Glomerular visceral epithelial cell (primary cell): ENCODE measurements at regions not wholly inside any gene's neighbourhood (a gene's known extent, or its start where the extent isn't known, plus 50 kb on each side); places are given as distances from the start of the nearest gene placed in this dataset.

Experiments
- DNase-seq: peaks from one replicate; pipeline ENCODE4 v3.0.0-alpha.2; 2016; ENCODE audit errors: extremely low spot score

GRCh38 chr11:123304828-123305466 is 109.9 kb upstream of the CLMP start:
- DNase-seq: no peak

GRCh38 chr11:123303924-123304323 is 108.9 kb upstream of the CLMP start:
- DNase-seq: no peak

DNA sequence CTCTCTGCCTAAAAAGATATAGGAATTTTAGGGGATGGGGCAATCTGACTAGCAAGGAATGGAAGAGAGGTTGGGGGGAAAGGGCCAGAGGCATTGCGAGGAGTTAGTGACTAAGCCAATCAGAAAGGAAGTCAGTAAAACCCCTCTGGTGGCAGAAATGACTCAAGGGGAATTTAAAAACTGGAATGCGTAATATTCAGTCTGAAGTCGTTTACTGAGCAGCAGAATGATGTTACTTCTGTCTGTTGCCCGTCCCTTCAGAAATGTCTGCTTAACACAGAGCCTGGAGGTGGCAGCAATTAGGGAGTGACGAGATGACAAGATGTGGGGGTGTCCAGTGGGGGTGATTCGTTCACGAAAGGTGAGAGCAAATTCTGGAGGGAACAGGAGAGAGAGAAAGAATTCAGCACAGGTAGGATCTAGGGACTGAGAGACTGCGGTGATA is 107.7 kb upstream of the CLMP start:
- no peak for DNase-seq

- peak; percentile 21 for DNase-seq
Measured at GRCh38 chr11:123301696-123302400, 106.8 kb upstream of the CLMP start.

- no peak for DNase-seq
Measured at GRCh38 chr11:123301013-123301591, 106.1 kb upstream of the CLMP start.

DNA sequence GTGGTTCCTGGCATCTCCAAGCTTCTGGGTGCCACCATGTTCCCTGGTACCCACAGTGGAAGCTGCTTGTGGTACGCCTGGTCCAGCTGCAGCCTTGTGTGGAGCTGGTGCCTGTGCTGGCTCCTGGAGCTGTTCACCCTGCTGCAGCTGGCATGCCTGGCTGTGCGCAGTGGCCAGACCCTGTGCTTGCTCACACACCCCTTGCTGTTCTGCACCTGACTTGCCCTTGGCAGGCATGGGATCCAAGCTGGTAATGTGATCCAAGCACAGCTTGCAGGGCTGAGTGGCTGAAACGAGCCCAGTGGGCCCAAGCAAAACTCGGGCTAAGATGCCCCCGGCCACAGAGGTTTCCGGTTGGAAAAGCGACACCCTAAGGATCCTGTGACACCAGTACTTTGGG is 104.7 kb upstream of the CLMP start:
- DNase-seq: no peak

DNA sequence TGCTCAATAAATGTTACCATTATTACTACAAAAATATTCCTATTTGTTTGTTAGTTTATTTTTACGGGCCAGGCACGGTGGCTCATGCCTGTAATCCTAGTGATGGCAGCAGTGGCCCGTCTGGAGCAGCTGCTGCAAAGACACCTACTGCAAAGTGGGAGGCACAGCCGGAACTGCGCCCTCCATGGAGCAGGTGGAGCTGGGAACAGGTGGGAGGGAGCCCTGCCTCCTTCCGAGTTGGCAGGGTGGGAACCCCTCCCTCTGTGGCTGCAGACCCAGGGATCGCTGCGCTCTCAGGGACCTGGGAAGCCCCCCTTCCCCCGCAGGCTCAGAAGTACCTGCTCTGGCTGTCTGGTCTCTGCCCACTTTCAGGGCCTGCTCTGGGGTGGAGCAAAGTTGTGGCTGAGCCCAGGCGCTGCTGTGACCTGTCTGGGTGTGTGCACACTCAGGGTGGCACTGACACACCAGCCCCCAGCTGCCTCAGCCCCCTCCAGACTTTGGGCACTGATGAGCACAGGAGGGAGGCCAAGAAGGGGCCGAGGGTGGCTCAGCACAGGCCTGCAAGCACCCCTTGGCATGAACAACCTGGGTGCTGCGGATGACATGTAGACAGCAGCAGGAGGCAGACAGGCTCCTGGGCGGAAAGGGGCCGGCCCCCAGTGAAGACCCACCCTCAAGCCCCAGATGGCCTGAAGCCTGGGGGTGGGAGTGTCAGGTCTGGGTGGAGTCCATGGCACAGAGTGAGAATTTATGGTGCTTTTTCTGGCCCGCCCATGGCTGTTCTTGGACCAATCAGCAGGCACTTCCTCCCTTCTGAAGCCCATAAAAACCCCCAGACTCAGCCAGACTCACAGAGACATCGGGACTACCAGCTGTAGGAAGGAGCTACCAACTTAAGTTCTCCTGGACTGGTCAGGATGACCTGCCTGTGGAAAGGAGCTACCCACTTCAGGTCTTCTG is 103.7 kb upstream of the CLMP start:
- DNase-seq: no peak

DNA sequence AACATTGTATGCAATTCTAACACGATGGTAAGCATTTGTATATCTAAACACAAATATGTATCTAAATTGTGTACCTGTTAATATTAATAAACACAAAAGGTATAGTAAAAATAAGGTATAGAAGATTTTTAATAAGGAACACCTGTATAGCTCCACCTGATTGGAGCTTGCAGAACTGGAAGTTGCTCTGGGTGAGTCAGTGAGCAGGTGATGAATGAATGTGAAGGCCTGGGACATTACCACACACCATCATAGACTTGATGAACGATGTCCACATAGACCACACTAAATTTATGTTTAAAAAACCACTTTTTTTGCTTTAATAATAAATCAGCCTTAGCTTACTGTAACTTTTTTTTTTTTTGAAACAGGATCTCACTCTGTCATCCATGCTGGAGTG is 97.6 kb upstream of the CLMP start:
- no peak for DNase-seq

- DNase-seq: no peak
Measured at GRCh38 chr11:123291201-123291869, 96.3 kb upstream of the CLMP start.

- no peak for DNase-seq
Measured at GRCh38 chr11:123286761-123287160, 91.7 kb upstream of the CLMP start.

DNA sequence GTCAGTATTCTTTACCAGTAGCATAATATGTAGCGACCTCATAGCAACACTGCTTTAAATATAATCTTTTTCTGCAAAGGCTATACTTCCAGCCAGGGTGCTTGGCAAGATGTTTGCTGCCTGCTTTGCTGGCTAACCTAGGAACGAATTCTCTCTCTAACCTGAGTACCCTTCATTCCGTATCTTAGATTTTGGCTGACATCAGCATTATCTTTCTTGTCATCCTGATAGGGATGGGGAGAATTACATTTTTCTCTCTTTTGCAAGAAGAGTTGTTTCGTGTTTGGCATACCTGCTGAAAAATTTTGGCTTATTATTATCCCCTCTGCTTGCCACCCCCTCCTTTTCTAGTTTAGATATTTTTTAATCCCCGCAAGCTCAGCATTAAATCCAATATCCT is 91.2 kb upstream of the CLMP start:
- no peak for DNase-seq

DNA sequence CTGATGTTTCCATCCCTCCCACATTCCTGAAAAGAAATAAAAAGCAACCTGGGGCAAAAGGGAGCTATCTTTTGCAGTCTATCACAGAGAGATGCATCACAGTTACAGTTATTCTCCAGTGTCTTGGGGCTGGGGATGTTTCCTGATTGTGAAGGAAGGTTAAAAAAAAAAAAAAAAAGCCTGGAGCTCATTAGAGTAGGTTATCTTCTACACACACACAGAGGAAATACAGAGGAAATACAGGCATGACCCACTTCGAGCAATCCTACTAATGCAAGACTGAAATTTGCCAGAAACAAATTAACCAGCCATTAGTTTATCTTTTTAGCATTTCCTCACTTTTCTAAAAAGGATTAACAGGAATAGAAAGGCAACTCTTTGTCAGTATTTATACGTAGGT is 89.4 kb upstream of the CLMP start:
- DNase-seq: no peak

DNA sequence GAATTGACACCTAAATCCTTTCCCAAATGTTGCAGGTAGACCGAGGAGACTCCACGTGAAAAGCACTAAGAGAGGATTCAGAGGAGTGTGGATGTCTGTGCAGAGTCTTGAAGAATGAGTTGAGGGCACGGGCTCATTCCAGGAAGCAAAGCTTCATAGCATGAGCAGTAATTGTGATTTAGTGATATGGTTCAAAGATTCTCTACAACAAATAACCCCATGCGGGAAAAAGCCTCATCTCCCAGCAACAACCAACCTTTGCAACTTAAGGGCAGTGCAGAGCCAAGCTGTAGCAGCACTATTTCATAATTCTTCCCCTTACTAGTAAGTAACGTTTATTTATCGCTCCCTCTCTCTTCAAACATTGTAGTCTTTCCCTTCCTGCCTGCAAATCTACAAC is 87.5 kb upstream of the CLMP start:
- DNase-seq: no peak

DNA sequence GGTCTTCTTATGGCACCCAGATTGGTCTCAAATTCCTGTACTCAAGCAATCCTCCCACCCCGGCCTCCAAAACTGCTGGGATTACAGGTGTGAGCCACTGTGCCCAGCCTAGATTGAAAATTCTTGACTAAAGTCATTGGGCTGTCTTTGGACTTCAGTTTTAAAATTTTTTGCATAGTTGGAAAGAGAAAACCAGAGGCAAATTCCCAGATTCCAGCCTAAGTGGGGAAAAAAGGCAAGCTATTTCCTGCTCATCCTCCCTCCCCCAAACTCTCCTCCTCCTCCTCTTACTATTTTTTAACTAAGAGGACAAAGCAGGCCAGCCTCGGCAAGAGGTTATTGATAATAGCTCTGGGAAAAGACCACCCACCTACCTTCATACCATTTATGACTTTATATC is 78.6 kb upstream of the CLMP start:
- DNase-seq: no peak

DNA sequence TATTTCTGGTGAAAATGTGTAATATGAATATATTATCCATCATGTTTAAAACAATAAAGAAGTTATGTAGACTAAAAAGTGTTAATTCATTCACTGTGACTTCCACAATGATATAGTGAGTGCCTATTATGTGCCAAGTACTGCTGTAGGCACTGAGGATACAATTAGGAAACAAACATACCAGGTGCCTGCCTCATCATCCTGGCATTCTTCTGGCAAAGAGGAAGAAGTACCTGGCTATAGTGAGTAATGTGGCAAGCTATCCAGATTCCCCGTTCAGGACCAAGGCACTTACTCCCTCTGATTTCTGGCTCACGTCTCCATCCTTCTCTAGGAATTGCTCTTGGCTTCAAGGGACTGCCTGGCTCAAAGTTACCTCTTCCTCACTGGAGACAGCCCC is 77.5 kb upstream of the CLMP start:
- DNase-seq: no peak

- no peak for DNase-seq
Measured at GRCh38 chr11:123268156-123268555, 73.1 kb upstream of the CLMP start.

- no peak for DNase-seq
Measured at GRCh38 chr11:123265951-123266350, 70.9 kb upstream of the CLMP start.

- DNase-seq: no peak
Measured at GRCh38 chr11:123264431-123264780, 69.4 kb upstream of the CLMP start.

- peak; percentile 68 for DNase-seq
Measured at GRCh38 chr11:123261345-123262106, 66.5 kb upstream of the CLMP start.

GRCh38 chr11:123260511-123261211 is 65.6 kb upstream of the CLMP start:
- DNase-seq: no peak
